ENCODE measurements at regions not wholly inside any gene's neighbourhood (a gene's known extent, or its start where the extent isn't known, plus 50 kb on each side); places are given as distances from the start of the nearest gene placed in this dataset.

DNA sequence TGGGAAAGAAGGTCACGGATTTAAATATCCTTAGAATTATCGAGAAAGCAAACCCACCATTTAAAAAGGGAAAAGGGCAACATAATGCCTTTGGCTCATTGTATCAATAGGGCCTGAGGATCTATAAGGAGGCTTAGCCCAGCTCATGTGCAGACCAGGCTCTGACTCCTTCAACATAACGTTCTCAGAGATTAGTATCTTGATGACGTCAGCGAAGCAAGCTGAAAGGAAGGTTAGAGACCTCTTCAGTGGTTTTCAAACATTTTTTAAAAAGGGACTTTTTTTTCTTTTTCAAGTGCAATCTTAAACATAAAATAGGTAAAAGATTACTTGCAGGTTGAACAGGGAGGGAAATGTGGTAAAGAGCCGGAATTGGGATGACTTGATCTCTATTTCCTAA lies 463.9 kb upstream of the ADAMTS9 start:
- H3K4me2 ChIP-seq (ENCODE audit: low read length), result no peak overlapping the region
- Mint-ChIP-seq H3K4me3 (ENCODE audit: unreplicated experiment) (no peak overlapping the region), H3K4me1 (ENCODE audit: low read depth, unreplicated experiment) (no peaks in the 10 kb centered on the region), H3K36me3 (ENCODE audit: low read depth, unreplicated experiment) (no peaks in the 10 kb centered on the region), H3K27ac (ENCODE audit: unreplicated experiment) (no peak overlapping the region), H3K27me3 (ENCODE audit: low read depth, unreplicated experiment) (peaks cover 4% of the 10 kb centered on the region), H3K9me3 (ENCODE audit: unreplicated experiment) (no peaks in the 10 kb centered on the region)
- TF ChIP-seq EZH2 (IDR thresholded peaks at IDR 0.05; ENCODE audit: insufficient read depth, low read length), result no peak
- no peak for TF ChIP-seq CTCF (IDR thresholded peaks at IDR 0.05; ENCODE audit: insufficient read depth, low read depth, low read length)
- H4K20me1 ChIP-seq (ENCODE audit: insufficient read depth, low read length), result no peaks in the 10 kb centered on the region
- FAIRE-seq (no peak), DNase-seq (ENCODE audit: low read depth) (no peak)
- no peaks in the 10 kb centered on the region for H3K27me3 ChIP-seq (ENCODE audit: insufficient read depth, low read length)
- H3K4me1 ChIP-seq (ENCODE audit: insufficient read depth, low read length), result no peaks in the 10 kb centered on the region
- H3K36me3 ChIP-seq (ENCODE audit: insufficient read depth, low read length), result no peaks in the 10 kb centered on the region
- H2AFZ ChIP-seq (ENCODE audit: low read depth, low read length), result no peak overlapping the region
- H3K27ac ChIP-seq (ENCODE audit: low read depth, low read length), result no peak overlapping the region
- no peaks in the 10 kb centered on the region for H3K79me2 ChIP-seq (ENCODE audit: insufficient read depth, low read length)
- no peak overlapping the region for H3K9ac ChIP-seq (ENCODE audit: low read length)
- no peaks in the 10 kb centered on the region for H3K9me3 ChIP-seq (ENCODE audit: insufficient read depth, low read depth, low read length)
- no peak overlapping the region for H3K4me3 ChIP-seq (ENCODE audit: insufficient read depth, low read depth, low read length)

DNA sequence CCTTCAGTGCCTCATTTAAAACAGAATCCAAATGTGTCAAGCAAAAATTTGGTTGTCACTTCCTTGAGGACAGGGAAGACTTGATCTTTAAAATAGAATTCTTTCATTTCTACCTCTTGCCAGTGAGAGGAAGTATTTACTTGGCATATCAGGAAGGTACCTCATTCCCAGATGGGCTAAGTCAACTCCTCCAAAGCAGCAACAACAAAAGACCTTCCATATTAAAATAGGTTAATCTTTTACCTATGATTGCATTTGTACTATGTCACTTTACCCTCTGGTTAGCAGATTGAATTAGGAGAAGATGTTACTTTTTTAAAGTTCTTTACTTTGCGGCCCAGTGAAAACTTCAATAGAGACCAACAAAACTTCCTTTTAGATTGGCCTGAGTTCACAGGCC lies 462.1 kb upstream of the ADAMTS9 start:
- H3K27ac Mint-ChIP-seq (ENCODE audit: unreplicated experiment), result no peak overlapping the region
- peaks cover 4% of the 10 kb centered on the region for H3K27me3 Mint-ChIP-seq (ENCODE audit: low read depth, unreplicated experiment)
- no peaks in the 10 kb centered on the region for H3K9me3 Mint-ChIP-seq (ENCODE audit: unreplicated experiment)
- FAIRE-seq, result no peak
- peaks cover 8% of the 10 kb centered on the region for H3K4me1 ChIP-seq (ENCODE audit: insufficient read depth, low read length)
- no peak for DNase-seq (ENCODE audit: low read depth)
- H3K4me1 Mint-ChIP-seq (ENCODE audit: low read depth, unreplicated experiment), result peaks cover 15% of the 10 kb centered on the region
- no peak overlapping the region for H2AFZ ChIP-seq (ENCODE audit: low read depth, low read length)
- no peak overlapping the region for H3K4me3 ChIP-seq (ENCODE audit: insufficient read depth, low read depth, low read length)
- TF ChIP-seq EZH2 (IDR thresholded peaks at IDR 0.05; ENCODE audit: insufficient read depth, low read length), result no peak
- TF ChIP-seq CTCF (IDR thresholded peaks at IDR 0.05; ENCODE audit: insufficient read depth, low read depth, low read length), result no peak
- no peak overlapping the region for H3K4me3 Mint-ChIP-seq (ENCODE audit: unreplicated experiment)
- no peak overlapping the region for H3K9ac ChIP-seq (ENCODE audit: low read length)
- H3K36me3 Mint-ChIP-seq (ENCODE audit: low read depth, unreplicated experiment), result no peaks in the 10 kb centered on the region
- H3K9me3 ChIP-seq (ENCODE audit: insufficient read depth, low read depth, low read length), result no peaks in the 10 kb centered on the region
- no peaks in the 10 kb centered on the region for H3K27me3 ChIP-seq (ENCODE audit: insufficient read depth, low read length)
- H4K20me1 ChIP-seq (ENCODE audit: insufficient read depth, low read length), result no peaks in the 10 kb centered on the region
- no peak overlapping the region for H3K4me2 ChIP-seq (ENCODE audit: low read length)
- H3K27ac ChIP-seq (ENCODE audit: low read depth, low read length), result no peak overlapping the region
- H3K36me3 ChIP-seq (ENCODE audit: insufficient read depth, low read length), result no peaks in the 10 kb centered on the region
- no peaks in the 10 kb centered on the region for H3K79me2 ChIP-seq (ENCODE audit: insufficient read depth, low read length)

GRCh38 chr3:65148687-65149086 lies 460.9 kb upstream of the ADAMTS9 start:
- Histone ChIP-seq H3K36me3 (ENCODE audit: insufficient read depth, low read length) (no peaks in the 10 kb centered on the region), H3K4me2 (ENCODE audit: low read length) (no peak overlapping the region), H2AFZ (ENCODE audit: low read depth, low read length) (no peak overlapping the region), H3K9ac (ENCODE audit: low read length) (no peak overlapping the region), H3K4me3 (ENCODE audit: insufficient read depth, low read depth, low read length) (no peak overlapping the region), H3K27ac (ENCODE audit: low read depth, low read length) (no peak overlapping the region), H3K27me3 (ENCODE audit: insufficient read depth, low read length) (no peaks in the 10 kb centered on the region), H4K20me1 (ENCODE audit: insufficient read depth, low read length) (no peaks in the 10 kb centered on the region), H3K9me3 (ENCODE audit: insufficient read depth, low read depth, low read length) (no peaks in the 10 kb centered on the region), H3K4me1 (ENCODE audit: insufficient read depth, low read length) (peaks cover 8% of the 10 kb centered on the region), H3K79me2 (ENCODE audit: insufficient read depth, low read length) (no peaks in the 10 kb centered on the region)
- Mint-ChIP-seq H3K4me3 (ENCODE audit: unreplicated experiment) (no peak overlapping the region), H3K27ac (ENCODE audit: unreplicated experiment) (no peak overlapping the region), H3K4me1 (ENCODE audit: low read depth, unreplicated experiment) (peaks cover 17% of the 10 kb centered on the region), H3K27me3 (ENCODE audit: low read depth, unreplicated experiment) (peaks cover 6% of the 10 kb centered on the region), H3K36me3 (ENCODE audit: low read depth, unreplicated experiment) (no peaks in the 10 kb centered on the region), H3K9me3 (ENCODE audit: unreplicated experiment) (no peaks in the 10 kb centered on the region)
- DNase-seq (ENCODE audit: low read depth), result no peak
- FAIRE-seq, result no peak
- TF ChIP-seq CTCF (IDR thresholded peaks at IDR 0.05; ENCODE audit: insufficient read depth, low read depth, low read length) (no peak), EZH2 (IDR thresholded peaks at IDR 0.05; ENCODE audit: insufficient read depth, low read length) (no peak)
